ENCODE measurements at regions not wholly inside any gene's neighbourhood (a gene's known extent, or its start where the extent isn't known, plus 50 kb on each side); places are given as distances from the start of the nearest gene placed in this dataset.

GRCh38 chr10:4431114-4431863, 394.7 kb upstream of the AKR1E2 start:
- TF ChIP-seq CTCF (IDR thresholded peaks at IDR 0.05), result no peak
- TF ChIP-seq POLR2AphosphoS5 (IDR thresholded peaks at IDR 0.05), result no peak
- TF ChIP-seq POLR2A (IDR thresholded peaks at IDR 0.05), result no peak
- TF ChIP-seq EP300 (IDR thresholded peaks at IDR 0.05), result no peak
